Stimulated activated CD4-positive, alpha-beta T cell treated with anti-CD3 and anti-CD28 coated beads, Interleukin-15, amount 100 ng/mL, for 1 hour (primary cell): ENCODE measurements at regions not wholly inside any gene's neighbourhood (a gene's known extent, or its start where the extent isn't known, plus 50 kb on each side); places are given as distances from the start of the nearest gene placed in this dataset.
"Not testable (repeated sequence)": the region's sequence is repeated elsewhere in the genome, so short reads cannot be mapped to it uniquely, and the experiment has no call there.

ENCODE experiments used
- DNase-seq, 2 donors: peaks; one replicate each; pipeline ENCODE4 v3.0.0-alpha.2; 2020; ENCODE audit warnings: low read depth in 1 of 2, low spot score in 1 of 2

GRCh38 chr3:109648027-109648426 lies 310.7 kb upstream of the DPPA4 start:
- DNase-seq = no peak

GRCh38 chr3:109656225-109656624 lies 318.9 kb upstream of the DPPA4 start:
- no peak for DNase-seq

- DNase-seq = no peak
Measured at GRCh38 chr3:109678600-109678999, 341.3 kb upstream of the DPPA4 start.

- no peak for DNase-seq
Measured at GRCh38 chr3:109679664-109680063, 342.3 kb upstream of the DPPA4 start.

GRCh38 chr3:109683746-109684145 lies 346.4 kb upstream of the DPPA4 start:
- DNase-seq = no peak

DNA sequence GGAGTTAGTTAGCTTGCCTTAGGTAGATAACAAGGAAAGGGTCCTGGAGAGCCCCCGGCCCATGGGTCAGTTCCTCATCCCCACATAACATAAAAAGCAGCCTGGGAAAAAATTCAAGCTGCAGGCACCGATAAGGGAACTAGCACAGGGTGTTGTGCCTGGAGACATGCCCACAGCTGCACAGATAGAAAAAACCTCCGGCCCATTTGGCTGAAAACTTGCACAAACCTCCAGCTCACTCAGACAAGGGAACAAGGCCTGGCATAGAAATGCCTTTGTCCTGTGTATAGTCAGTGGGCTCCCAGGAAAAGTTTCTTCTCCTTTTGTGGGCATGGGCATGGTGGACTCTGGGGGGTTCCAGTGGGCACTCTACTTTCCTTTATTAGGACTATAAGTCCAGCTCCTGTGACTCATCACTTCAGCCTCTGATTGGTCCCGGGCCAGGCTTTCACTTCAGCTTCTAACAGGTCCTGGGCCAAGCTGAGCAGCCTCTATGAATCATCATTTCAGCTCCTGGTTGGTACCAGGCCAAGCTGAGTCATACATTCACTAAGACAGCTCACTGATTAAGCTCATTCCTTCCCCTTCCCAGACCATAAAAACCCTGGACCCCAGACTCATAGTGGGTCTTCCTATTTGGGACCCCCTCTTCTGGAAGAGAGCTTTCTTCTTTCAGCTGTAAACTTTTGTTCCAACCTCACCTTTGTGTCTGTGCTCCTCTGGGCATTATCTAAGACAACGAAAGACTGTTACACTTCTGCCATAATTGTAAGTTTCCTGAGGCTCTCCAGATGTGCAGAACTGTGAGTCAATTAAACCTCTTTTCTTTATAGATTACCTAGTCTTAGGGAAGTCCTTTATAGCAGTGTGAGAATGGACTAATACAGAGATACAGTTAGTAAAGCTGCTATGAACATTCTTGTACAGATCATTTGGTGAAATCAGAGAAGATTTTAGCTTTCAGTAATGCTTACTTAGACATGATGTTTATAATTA lies 348.0 kb upstream of the DPPA4 start:
- no peak for DNase-seq

GRCh38 chr3:109687626-109688025 lies 350.3 kb upstream of the DPPA4 start:
- DNase-seq = no peak

DNA sequence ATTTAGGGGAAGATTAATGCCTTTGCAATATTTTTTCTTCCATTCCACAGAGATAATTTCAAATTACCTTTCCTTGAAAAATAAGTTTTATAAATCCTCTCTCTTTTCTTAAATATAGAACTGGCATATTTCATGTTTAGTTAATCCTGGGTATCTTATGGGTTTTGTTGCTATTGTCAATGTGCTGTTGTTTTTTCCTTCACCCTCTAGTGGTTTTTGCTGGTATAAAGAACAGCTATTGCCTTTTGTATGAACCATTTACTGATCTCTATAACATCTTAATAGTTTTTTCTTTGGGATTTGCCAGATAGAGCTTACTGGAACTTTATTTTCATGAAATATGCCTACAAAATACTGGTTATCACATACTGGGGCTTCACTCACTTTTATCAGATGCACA lies 359.6 kb upstream of the DPPA4 start:
- DNase-seq = no peak

- DNase-seq = no peak
Measured at GRCh38 chr3:109702252-109702651, 364.9 kb upstream of the DPPA4 start.

GRCh38 chr3:109702976-109703375 lies 365.6 kb upstream of the DPPA4 start:
- DNase-seq = no peak

DNA sequence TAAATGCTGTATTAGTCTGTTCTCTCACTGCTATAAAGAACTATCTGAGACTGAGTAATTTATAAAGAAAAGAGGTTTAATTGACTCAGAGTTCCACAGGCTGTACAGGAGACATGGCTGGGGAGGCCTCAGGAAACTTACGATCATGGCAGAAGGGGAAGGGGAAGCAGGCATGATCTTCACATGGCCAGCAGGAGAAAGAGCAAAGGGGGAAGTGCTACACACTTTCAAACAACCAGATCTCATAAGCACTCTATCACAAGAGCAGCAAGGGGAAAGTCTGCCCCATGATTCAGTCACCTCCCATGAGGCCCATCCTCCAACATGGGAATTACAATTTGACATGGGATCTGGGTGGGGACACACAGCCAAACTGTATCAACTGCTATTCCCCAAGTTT lies 367.8 kb upstream of the DPPA4 start:
- not testable (repeated sequence) for DNase-seq

DNA sequence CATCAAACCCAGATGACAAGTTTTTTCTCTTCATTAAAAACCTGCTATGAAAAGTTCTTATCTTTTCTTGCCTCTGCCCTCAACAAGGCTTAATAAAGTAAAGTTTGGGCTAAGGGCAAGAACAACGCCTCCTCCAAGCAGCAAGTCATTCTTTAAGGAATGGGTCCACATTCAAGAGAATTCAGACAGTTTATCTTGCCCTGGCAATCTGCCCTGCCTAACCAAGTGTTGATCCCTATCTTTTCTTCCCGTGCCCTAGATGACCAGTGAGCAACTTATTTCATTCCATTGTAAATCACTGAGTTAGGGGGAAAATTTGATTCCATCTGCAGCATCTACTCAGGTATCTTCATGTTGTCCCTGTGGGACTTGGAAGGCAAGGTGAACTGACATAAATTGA lies 370.3 kb upstream of the DPPA4 start:
- DNase-seq = no peak

DNA sequence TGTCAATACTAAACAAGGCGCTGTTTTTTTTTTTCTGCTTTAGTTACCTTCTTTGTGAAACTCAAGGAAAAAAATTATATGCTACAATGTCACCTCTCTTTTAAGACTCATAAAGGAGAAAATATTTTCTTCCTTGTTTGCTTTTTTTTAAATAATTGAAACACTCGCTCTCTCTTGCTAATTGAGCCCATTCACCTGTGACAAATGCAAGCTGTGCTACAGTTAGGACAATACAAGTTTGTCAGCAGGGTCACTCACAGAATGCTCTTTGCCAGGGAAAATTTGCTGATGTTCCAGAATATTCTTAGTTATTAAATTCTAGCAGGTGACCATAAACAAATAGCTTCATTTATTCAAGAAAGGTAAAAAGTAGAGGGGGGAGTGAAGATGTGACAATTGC lies 375.9 kb upstream of the DPPA4 start:
- no peak for DNase-seq

- DNase-seq = no peak
Measured at GRCh38 chr3:109715707-109716106, 378.4 kb upstream of the DPPA4 start.

DNA sequence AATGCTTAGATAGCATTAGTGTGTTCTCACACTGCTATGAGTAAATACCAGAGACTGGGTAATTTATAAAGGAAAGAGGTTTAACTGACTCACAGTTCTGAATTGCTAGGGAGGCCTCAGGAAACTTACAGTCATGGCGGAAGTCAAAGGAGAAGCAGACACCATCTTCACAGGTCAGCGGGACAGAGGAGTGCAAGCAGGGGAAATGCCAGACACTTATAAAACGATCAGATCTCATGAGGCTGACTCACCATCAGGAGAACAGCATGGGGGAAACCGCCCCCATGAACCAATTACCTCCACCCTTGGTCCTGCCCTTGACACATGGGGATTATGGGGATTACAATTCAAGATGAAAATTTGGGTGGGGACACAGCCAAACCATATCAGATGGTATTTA lies 381.5 kb upstream of the DPPA4 start:
- DNase-seq = no peak

GRCh38 chr3:109728861-109729494 lies 391.6 kb upstream of the DPPA4 start:
- no peak for DNase-seq

GRCh38 chr3:109731639-109732473 lies 394.5 kb upstream of the DPPA4 start:
- peak in 1 of 2 donors; percentile 5 for DNase-seq

GRCh38 chr3:109743981-109744380 lies 406.6 kb upstream of the DPPA4 start:
- no peak for DNase-seq

DNA sequence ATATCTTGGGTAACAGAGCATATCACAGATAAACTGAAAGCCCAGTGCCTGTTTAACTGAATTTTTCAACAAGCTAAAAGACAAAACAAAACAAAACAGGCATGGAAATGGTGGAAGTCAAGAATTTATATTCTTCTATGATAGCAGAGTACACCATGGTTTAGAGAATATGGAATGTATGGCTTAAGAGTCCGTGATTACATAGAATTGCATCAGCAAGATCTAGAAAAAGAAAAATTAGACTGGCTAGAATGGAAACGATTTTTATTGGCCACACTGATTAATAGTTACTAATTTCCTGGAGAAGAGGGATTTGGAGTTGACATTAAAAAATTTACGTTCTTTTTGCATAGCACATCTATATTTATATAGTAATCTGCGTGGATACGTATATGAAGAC lies 435.2 kb upstream of the DPPA4 start:
- no peak for DNase-seq

DNA sequence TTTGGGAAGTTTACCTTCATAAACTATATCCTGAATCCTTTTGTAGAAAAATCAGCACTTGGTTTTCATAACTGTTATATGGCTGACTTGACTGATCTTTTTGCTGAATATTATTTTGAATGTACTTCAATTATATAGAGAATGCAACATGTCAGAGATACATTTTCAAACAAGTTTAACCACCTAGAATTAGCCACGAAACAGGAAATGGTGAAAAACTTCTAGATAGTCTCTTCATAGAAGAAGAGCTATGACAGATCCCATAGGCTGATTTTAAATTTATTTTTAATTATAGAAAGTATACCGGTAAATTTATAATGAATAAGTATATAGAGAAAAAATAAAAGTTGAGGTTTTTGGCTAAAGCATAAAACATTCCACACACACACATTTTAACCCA lies 436.8 kb upstream of the DPPA4 start:
- no peak for DNase-seq

DNA sequence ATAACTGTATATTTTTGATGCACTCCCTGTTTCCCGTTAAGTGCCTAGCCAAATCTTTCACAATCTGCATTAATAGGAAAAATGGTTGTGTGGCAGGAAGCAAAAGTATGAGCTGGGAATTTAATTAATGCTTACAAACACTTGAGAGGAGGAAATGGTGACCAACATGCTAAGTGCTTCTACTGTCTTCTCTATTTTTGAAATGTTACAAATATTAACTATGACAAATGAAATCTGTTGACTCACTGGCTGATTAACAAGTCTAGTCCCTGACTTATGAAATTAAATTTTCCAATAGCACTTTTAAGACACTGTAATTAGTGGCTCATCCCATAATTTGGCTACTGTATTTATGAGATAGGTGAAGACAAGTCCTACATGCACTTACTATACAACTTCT lies 446.9 kb upstream of the DPPA4 start:
- no peak for DNase-seq
